ENCODE measurements at regions not wholly inside any gene's neighbourhood (a gene's known extent, or its start where the extent isn't known, plus 50 kb on each side); places are given as distances from the start of the nearest gene placed in this dataset.

- H3K9ac ChIP-seq (ENCODE audit: control insufficient read depth, extremely low read depth, insufficient read depth, low read length): no peak overlapping the region
- FAIRE-seq (no peak), DNase-seq (ENCODE audit: low read depth, low spot score) (no peak)
- no peak overlapping the region for H3K4me2 ChIP-seq (ENCODE audit: control insufficient read depth, extremely low read depth, insufficient read depth, low read depth, low read length)
- no peaks in the 10 kb centered on the region for H4K20me1 ChIP-seq (ENCODE audit: control insufficient read depth, extremely low read depth, insufficient read depth, low read length)
- H3K36me3 ChIP-seq (ENCODE audit: control insufficient read depth in 2 of 2, extremely low read depth in 1 of 2, insufficient read depth in 2 of 2, low read length in 2 of 2): no peaks in the 10 kb centered on the region
- no peak overlapping the region for H3K27ac ChIP-seq (ENCODE audit: control insufficient read depth, insufficient read depth, low read length)
- H3K4me1 ChIP-seq (ENCODE audit: control insufficient read depth, extremely low read depth, insufficient read depth, low read length): peaks cover 5% of the 10 kb centered on the region
- no peak overlapping the region for H3K4me3 ChIP-seq (ENCODE audit: control insufficient read depth in 2 of 3, extremely low read depth in 1 of 3, insufficient read depth in 2 of 3, low read depth in 1 of 3, low read length in 3 of 3)
- H3K79me2 ChIP-seq (ENCODE audit: control insufficient read depth, insufficient read depth, low read length): no peaks in the 10 kb centered on the region
- H3K9me1 ChIP-seq (ENCODE audit: control insufficient read depth, extremely low read depth, insufficient read depth, low read length): no peaks in the 10 kb centered on the region
- H3K27me3 ChIP-seq (ENCODE audit: control insufficient read depth, extremely low read depth, insufficient read depth, low read length): no peaks in the 10 kb centered on the region
- H2AFZ ChIP-seq (ENCODE audit: control insufficient read depth, low read length): no peak overlapping the region
- TF ChIP-seq EZH2 (IDR thresholded peaks at IDR 0.05; ENCODE audit: low read length) (no peak), CTCF (optimal IDR thresholded peaks at IDR 0.05 in 1 of 3, IDR thresholded peaks at IDR 0.05 in 1 of 3, conservative IDR thresholded peaks at IDR 0.05 in 1 of 3; ENCODE audit: extremely low read depth in 1 of 3, insufficient read depth in 2 of 3, low read length in 3 of 3) (no peak)
- dilution Hi-C loops (cut with MboI; ENCODE audit: extremely low pct_ligation_motif_present, low sequenced_read_pairs): no loop called here
- H3K9me3 ChIP-seq (ENCODE audit: control insufficient read depth, low read depth, low read length): no peaks in the 10 kb centered on the region
These were observed 274.1 kb downstream of the ADAMTS20 start for GRCh38 chr12:43277651-43278540.

DNA sequence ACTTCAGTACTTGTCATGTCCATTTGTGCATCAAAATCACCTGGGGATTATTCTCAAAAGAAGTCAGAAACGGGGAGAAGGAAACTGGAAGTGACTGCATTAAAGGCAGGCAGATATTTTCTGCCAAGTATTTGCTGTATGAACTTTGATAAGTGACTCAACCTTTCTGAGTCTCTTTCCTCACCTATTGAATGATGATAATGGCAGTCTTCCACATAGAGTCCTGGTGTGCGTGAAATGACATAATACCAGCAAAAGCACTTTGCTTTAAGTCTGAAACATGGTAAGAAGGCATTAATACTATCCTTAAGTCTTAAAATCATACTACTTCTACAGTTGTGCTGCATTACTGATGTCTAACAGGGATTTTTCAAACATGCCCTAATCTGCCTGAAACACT lies 278.5 kb downstream of the ADAMTS20 start:
- H3K4me2 ChIP-seq (ENCODE audit: control insufficient read depth, extremely low read depth, insufficient read depth, low read depth, low read length): no peak overlapping the region
- H3K36me3 ChIP-seq (ENCODE audit: control insufficient read depth in 2 of 2, extremely low read depth in 1 of 2, insufficient read depth in 2 of 2, low read length in 2 of 2): no peaks in the 10 kb centered on the region
- no peaks in the 10 kb centered on the region for H3K27me3 ChIP-seq (ENCODE audit: control insufficient read depth, extremely low read depth, insufficient read depth, low read length)
- H3K27ac ChIP-seq (ENCODE audit: control insufficient read depth, insufficient read depth, low read length): no peak overlapping the region
- no peak overlapping the region for H3K4me3 ChIP-seq (ENCODE audit: control insufficient read depth in 2 of 3, extremely low read depth in 1 of 3, insufficient read depth in 2 of 3, low read depth in 1 of 3, low read length in 3 of 3)
- DNase-seq (ENCODE audit: low read depth, low spot score): no peak
- peak; percentile 65 for FAIRE-seq
- peaks cover 18% of the 10 kb centered on the region for H3K4me1 ChIP-seq (ENCODE audit: control insufficient read depth, extremely low read depth, insufficient read depth, low read length)
- H3K79me2 ChIP-seq (ENCODE audit: control insufficient read depth, insufficient read depth, low read length): no peaks in the 10 kb centered on the region
- H3K9ac ChIP-seq (ENCODE audit: control insufficient read depth, extremely low read depth, insufficient read depth, low read length): no peak overlapping the region
- TF ChIP-seq CTCF (optimal IDR thresholded peaks at IDR 0.05 in 1 of 3, IDR thresholded peaks at IDR 0.05 in 1 of 3, conservative IDR thresholded peaks at IDR 0.05 in 1 of 3; ENCODE audit: extremely low read depth in 1 of 3, insufficient read depth in 2 of 3, low read length in 3 of 3): no peak
- TF ChIP-seq EZH2 (IDR thresholded peaks at IDR 0.05; ENCODE audit: low read length): no peak
- H3K9me1 ChIP-seq (ENCODE audit: control insufficient read depth, extremely low read depth, insufficient read depth, low read length): no peaks in the 10 kb centered on the region
- dilution Hi-C loops (cut with MboI; ENCODE audit: extremely low pct_ligation_motif_present, low sequenced_read_pairs): no loop called here
- H3K9me3 ChIP-seq (ENCODE audit: control insufficient read depth, low read depth, low read length): no peaks in the 10 kb centered on the region
- H4K20me1 ChIP-seq (ENCODE audit: control insufficient read depth, extremely low read depth, insufficient read depth, low read length): no peaks in the 10 kb centered on the region
- no peak overlapping the region for H2AFZ ChIP-seq (ENCODE audit: control insufficient read depth, low read length)

All from keratinocyte (primary cell).